Activated CD4-positive, alpha-beta T cell treated with anti-CD3 and anti-CD28 coated beads for 24 hours (primary cell): ENCODE measurements at regions not wholly inside any gene's neighbourhood (a gene's known extent, or its start where the extent isn't known, plus 50 kb on each side); places are given as distances from the start of the nearest gene placed in this dataset.

Experiments used
- DNase-seq, 2 donors: peaks; one replicate each; pipeline ENCODE4 v3.0.0-alpha.2; 2020; ENCODE audit warnings: low read depth in 2 of 2

DNA sequence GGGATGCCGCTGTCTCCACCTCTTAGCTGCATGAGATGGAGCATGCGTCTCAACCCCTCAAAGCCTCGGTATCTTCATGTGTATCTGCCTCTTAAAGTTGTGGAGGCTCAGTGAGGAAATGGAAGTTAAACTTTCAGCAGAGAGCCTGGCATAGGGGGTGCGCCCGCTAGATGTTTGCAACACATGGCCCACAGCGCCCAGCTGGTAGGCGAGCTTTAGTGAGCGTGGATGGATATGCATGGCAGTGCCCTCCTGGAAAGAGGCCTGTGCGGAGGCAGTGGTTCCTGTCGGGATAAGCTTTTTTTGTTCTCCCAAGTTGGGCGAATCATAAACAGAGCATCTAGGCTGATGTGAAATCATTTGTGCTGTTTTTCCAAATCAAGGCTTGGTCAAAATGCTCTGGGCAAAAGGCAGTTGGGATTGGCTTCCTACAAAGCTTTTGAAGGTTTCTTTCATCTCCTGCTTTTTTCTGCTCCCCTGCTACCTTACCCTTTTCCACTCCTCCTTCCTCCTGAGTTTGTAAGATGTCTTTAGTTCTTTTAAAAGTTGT, 272.4 kb upstream of the TPM1 start:
- DNase-seq = no peak

DNA sequence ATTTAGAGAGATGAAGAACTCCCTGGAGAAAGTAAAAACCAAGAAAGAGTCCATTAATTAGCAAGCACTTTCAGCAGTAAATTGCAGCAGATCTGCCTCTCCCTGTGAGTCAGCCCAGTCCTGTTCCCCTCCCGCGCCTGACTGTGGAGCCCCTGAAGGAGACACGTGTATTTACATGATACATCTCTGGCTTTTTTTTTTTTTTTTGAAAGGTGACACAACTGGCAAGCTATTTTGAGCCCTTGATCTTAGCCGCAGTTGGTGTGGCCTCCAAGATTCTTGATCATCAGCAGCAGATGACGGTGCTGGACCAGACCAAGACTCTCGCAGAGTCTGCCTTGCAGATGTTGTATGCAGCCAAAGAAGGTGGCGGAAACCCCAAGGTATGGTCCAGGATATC, 271.8 kb upstream of the TPM1 start:
- no peak for DNase-seq

DNA sequence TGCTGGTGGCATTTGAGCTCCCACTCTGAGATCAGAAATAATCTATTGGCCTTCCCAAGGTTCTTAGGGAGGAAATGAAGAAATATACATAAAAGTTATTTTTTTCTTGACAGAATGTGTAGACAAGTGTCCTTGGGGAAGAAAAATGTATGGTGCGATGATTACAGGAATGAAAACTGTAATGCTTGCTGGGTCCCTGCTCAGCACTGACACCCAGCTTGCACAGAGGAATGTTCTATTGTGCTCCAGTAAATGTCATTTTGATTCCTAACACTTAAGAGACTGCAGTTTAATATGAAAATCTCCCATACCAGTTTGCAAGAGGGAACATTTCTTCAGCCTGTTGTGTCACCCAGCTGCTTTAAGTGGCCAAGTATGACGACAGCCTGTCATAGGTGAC, 271.3 kb upstream of the TPM1 start:
- DNase-seq = no peak

DNA sequence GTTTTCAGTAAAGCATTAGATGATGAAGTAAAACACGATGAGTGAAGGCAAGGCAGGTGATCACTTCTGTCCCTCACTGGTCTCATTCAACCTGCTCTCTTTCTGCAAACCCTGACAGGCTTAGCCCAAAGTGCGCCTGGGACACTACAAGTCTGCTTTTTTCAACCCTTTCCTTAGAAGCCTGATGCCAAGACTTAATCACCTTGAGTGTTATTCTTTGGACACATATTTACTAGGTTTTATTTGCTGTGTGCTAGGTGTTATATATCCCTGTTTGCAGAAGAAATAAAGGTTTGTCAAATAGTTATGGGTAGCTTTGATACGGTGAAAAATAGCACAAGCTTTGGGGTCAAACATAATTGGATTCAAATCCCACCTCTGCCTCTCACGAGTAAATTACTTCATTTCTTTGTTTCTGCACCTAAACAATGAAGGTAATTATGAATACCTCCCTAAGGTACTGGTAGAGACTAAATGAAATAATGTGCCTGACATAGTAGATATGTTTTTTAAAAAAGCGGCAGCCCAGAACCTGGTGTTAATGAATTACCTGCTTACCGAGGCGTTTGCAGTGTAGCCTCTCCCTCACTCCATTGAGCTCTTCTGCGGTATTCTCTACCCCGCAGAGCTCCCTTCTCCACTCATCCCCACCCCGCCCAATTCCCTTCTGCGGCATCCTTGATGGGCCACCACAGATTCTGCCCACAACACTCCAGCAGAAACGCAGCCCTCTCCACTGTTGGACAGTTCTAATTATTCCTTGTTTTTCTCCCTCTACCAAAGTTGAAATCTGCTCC, 269.0 kb upstream of the TPM1 start:
- no peak for DNase-seq

DNA sequence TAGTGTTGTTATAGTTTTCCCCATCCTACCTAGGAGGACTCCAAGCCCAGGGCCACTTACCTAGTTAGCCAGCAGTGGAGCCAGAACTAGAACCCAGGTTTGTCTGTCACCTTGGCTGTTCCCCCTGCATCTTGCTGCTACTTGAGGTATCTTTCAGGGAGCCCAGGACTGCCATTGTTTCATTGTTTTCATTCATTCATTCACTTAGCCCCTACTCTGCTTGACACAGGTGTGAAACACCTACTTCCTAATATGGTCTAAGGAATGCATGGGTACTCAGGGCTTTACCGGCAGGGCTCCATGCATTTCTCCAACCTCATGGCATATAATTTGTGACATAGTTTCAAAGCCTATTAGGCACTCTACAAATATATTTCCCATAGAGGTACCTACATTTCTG, 266.6 kb upstream of the TPM1 start:
- no peak for DNase-seq

DNA sequence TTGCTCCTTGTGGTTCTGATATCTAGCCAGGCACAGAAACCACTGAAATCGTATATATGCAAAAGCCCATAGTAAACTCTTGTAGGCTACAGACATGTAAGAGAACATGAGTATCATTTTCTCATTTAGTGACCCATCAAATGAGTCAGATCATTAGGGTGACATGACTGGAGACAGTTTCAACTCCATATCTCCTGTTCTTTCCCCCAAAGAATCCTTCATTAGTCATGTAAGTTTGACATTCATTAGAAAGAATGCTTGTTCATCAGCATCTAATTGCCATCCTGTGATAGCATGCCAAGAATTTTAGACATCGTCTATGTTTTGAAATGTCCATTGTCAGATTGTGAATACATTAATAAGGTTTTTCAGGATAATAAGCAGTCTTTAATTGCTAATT, 264.9 kb upstream of the TPM1 start:
- DNase-seq = no peak

DNA sequence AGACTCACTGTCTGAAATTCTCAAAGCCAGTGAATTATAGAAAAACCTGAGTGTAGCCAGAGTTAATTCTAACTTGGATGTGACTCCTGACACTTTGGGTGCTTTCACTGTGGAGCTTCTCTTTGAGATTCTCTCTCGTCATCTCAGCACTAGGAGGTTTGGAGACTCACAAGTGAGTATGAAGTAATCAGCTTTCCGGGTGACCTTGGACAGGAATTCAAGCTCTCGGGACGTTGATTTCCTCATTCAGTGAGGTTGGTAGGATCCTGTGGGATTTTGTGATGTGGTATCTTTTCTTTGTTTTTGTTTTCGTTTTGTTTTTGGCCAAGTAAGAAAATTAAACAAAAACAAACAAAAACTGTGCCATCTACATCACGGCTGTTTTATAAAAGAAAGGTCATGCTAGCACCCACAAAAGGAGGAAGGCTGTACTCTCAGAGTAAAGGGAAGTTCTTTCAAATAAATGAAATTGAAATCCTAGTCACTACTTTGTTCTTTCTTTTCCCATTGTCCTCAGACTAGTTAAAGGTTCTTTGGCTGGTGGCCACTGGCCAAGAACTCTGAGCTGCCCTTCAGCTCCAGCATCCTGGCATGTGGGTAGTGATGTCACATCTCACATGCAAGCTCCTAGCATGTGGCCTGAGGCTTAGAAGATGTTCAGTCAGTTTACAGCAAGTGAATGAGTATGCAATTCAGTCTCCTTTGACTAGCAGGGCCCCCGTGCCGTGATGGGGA, 263.3 kb upstream of the TPM1 start:
- no peak for DNase-seq

DNA sequence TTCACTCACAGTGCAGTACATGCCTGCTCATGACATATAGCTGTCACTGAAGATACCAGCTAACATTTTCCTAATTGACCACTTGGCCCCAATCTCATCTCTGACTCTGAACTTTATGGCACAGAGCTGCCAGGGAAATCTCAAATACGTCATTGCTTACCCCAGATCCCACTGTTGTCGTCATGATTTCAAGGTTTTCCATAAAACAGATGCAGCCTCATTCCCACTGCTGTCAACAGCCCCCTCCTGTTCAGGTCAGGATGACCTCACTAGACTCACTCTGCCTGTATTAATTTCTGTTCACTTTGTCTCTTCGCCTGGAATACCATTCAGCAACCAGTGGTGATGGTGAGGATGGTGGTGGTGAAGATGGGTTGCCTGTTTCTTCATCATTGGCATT, 262.6 kb upstream of the TPM1 start:
- DNase-seq = no peak

DNA sequence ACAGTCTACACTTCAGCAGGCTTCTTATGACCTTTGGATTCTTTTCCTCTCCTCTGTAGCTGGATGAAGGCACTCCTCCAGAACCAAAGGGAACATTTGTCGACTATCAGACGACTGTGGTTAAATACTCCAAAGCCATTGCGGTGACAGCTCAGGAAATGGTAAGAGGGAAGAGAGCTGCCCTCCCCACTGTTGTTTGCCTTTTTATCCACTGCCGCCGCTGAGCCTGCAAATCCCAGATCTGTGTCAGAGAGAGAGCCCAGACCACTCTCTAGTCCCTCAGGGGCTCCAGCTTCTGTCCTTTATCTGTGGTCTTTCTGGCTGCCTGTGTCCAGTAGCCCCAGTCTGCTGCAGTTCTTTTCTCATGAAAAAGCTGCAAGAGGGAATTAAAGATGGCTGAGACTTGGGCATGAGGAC, 261.5 kb upstream of the TPM1 start:
- no peak for DNase-seq

DNA sequence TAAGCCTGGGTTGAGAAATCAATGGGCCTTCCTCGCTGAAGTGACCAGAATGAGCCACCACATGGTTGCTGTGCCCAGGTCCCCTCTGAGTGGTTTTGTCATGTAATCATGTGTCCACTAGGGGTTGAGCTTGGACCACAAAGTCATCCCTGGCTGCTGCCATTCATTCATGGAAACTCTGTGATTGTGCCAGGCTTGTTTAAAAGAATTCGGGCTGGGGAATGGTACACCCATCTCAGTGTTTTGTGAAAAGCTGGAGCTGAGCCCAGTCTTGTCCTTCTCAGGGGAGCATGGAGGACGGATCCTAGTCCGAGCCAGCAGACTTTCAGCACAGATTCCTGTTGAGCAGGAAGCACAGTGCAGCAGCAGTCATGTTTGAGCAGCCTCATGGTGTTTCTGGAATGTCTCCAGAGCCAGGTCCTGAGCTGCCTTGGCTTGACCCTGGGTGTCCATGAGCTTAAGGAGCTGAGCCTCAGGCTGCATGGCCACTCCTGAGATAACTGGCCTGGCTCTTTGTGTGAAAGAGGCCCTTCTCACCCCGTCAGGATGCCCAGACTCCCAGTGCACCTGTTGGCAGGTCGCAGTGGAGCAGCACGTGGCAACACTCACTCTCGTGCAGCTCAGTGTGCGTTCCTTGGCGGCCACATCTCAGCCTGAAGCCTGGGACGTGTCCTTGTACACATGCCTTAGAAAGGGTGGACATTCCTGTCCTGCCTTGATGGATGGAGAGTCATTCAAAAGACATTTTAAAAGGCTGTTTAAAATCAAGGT, 260.3 kb upstream of the TPM1 start:
- no peak for DNase-seq

DNA sequence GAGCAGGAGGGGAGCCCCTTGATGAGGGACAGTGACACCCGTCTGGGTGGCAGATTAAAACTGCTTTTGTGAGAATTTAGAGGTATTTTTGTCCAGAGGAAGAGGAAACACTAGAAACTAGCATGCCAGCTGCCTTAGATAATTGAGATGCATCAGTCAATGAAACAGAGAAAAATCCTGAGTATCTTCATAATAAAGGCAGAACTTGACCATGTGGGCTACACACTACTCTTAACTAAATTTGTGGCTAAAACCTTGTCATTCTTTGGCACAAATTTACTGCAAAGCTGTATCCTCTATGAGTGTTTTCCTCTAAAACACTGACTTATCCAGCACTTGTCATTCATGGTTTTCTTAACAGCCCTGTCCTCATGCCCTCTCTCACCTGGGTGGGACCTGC, 259.7 kb upstream of the TPM1 start:
- DNase-seq = no peak

DNA sequence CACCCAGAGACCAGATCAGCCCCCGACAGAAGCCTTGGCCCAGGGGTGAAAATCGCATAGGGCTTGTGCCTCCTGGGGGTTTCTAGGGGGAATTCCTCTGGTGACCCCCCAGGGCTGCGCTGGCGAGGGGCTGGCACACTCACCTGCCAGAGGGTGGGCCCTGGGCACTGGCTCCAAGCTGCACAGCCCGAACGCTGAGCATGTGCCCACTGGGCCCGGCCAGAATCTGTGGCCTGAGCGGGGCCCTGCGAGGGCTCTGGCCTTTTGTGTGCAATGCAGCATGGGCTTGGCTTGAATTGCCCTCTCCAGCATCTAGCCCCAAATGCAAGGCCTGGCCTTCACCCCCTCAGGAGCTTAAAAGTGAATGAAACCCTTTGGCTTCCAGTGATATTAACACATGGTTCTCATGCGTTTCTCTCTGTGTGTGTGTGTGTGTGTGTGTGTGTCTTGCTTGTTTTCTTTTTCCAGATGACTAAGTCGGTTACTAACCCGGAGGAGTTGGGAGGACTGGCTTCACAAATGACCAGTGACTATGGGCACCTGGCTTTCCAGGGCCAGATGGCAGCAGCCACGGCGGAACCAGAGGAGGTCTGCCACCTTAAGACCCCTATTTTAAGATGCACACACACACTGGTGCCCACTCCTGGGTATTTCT, 259.1 kb upstream of the TPM1 start:
- no peak for DNase-seq

DNA sequence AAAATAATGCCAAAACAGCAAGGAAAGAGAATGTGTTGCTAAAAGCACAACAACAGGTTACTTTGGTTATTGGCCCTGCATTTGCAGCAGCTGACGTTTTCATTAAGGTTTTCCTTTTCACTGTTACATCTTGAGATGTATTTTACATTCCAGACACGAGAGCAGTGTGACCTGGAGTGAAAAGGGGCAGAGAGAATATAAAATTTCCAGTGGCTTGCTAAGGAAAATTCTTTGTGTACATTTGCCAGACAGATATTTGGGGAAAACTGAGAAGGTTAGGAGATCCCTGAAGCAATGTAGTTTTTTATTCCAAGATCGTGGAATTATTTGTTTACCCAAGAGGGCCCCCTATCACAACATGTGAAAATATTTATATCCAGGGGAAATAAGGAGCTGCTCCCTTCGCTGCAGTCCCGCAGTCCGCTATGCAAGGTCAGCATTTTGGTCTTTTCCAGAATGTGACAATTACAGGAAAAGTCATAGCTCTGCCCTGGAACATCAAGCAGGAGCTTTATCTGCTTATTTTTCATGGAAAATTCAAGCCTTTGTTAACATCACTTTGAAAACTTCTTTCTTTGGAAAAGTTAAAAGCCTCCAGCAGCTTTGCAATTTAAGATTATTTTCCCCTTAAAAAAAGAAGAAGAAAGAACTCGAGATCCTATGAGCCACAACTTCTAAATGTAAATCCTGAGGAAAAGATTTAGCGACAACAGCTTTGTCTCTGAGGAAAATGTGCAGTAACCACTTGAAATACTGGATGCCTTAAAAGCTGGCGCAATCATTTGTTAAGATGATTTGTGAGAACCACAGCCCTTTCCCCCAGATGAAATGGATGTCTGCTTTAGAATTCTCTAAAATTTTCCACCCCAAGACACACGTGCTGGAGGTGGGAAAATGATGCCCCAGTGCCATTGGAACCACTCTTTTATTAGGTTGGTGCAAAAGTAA, 256.4 kb upstream of the TPM1 start:
- DNase-seq = no peak

DNA sequence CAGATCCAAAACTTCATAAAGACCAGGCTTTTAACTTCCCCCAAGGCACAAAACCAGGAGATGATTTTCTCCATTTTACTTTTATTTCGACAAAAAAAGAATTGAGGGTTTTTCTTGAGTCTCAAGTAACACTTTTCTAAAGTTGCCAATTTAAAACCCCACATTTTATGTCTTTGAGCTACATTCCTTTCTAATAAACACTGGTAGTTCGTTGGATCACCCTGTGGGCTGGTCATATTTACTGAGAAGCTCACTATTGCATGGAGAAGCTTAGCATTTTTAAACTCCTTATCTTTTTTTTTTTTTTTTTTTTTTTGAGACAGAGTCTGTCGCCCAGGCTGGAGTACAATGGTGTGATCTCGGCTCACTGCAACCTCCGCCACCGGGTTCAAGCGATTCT, 255.1 kb upstream of the TPM1 start:
- no peak for DNase-seq

DNA sequence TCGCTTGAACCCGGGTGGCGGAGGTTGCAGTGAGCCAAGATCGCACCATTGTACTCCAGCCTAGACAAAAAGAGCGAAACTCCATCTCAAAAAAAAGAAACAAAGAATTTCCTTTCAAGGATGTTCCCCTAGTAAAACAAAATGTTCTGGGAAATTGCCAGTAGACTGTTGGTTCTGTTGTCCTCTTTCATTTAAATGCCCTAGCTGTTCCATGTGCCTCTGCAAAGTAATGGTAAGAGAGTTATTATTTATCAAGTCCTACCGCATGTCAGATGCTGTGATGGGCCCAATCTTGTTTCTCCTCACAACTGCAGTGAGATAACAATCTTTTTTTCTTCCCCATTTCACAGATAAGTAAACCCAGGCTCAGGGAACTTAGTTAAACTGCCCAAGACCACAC, 254.3 kb upstream of the TPM1 start:
- DNase-seq = no peak

DNA sequence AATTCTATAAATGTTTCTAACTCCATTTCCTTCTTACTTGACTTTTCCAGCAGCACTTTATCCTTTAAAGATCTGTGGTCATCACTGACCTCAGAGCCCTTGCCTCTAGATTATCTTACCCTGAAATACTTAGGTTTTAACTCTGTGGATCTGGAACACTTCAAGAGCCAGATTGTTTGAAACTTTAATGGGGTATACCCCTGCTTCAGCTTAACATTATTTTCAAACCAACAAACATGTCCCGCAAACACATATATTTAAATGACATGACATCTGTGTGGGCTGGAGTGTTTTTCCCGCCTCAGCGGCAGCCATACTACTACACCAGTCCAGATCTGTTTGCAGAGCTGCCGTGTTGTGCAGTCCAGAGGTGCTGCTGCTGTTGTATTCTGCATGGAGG, 252.0 kb upstream of the TPM1 start:
- no peak for DNase-seq

DNA sequence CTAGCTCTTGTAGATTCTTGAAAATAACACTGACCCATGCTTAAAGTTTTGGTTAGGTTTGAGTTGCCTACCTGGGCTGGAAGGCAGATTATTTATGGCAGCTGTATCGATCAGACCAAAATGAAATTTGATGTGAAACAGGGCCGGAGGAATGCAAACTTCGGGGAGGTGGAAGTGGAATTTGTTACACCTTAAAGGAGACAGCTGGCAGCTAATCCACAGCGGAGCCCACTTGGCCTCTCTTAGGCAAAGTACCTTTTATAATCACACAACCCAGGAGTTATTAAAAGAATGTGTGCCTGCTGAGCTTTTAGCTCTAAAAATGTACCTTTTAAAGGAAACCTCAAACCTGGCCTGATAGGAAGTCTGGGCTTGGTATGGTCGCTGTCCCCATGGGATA, 250.9 kb upstream of the TPM1 start:
- no peak for DNase-seq

DNA sequence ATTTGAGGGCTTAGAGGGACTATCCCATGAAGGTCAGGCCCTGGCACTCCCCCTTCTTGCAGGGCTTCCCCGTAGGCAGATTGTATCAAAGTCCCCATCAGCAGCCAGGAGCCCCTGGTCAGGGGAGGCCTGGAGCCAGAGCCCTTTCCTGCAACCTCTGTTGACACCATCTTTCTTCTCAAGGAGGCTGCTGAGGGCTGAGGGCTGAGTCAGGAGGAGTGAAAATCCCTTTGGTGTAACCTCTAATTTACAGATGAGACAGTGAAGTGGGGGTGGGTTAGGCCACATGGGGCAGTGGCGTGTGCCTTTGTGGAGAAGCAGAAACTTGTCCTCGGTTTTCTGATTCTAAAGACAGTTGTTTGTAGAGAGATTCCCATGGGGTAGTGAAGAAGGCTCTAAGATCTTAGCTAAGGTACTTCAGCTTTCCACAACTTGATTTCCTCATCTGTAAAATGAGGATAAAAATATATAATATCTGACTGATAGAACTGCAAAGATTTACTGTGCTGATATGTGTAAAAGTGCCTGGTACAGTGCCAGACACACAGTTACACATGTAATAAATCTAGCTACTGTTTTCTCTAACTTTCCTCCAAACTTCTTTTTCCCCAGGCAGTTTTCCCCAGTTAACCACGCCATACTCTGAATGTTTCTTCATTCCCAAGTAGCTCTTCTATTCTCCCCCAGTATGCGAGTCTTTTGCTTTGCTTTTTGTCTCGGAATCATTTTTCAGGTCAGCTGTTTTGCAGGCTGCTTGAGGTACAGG, 249.4 kb upstream of the TPM1 start:
- DNase-seq = no peak

DNA sequence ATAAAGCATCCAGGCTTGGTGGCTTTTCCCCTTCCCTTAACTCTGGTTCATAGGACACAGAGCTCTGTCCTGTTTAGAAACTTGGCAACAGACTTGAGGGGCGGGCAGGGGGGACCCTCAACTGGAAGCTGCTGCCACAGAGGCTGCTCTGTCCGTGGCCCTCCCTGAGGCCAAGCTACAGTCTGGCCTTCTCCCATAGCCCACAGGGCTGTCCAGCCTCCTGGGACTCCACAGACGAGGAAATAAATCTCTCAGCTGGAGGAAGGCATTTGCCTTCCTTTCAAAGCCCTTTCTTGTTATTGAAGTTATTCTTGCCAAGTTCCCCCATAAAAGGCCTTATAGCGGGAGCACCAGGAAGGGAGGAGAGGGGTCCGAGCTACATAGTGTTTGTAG, 248.8 kb upstream of the TPM1 start:
- DNase-seq = no peak

DNA sequence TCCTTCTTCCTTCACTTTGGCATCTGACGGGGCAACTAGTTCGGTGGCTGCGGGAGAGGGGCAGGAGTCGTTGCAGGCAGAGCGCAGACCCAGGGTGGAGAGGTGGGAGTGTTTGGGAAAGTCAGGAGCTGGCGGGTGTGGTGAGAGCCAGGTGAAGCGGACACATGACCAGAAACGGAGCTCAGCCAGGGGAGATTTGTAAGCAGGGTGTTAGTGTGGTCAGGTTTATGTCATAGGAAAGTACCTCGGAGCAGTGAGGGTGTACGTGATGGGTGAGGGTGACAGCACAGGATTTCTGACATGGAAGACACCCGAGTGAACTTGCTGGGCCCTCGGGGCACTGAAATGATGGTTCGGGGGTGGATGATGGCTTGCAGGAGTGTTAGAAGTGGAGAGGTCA, 247.4 kb upstream of the TPM1 start:
- DNase-seq = no peak
